HFF-Myc (cell line): ENCODE measurements at regions not wholly inside any gene's neighbourhood (a gene's known extent, or its start where the extent isn't known, plus 50 kb on each side); places are given as distances from the start of the nearest gene placed in this dataset.

Experiments
- DNase-seq: peaks from one replicate; pipeline ENCODE4 v3.0.0-alpha.2; 2011; ENCODE audit warnings: low read depth; ENCODE audit errors: extremely low read depth
- H3K4me3 ChIP-seq: replicated peaks from 2 replicates; pipeline ENCODE4 v1.5.1; 2011; ENCODE audit warnings: low read depth, mild to moderate bottlenecking, control low read depth, low read length
- CTCF ChIP-seq: IDR thresholded peaks from 2 replicates; pipeline ENCODE4 v1.5.1; 2012; ENCODE audit warnings: mild to moderate bottlenecking, low read depth, low read length, control low read depth; ENCODE audit errors: missing control alignments

GRCh38 chr1:224791362-224791941 lies 138.0 kb upstream of the DNAH14 start:
- no peak overlapping the region for H3K4me3 ChIP-seq
- no peak for DNase-seq
- TF ChIP-seq CTCF = no peak

GRCh38 chr1:224795591-224795990 lies 133.9 kb upstream of the DNAH14 start:
- no peak overlapping the region for H3K4me3 ChIP-seq
- DNase-seq = no peak
- TF ChIP-seq CTCF = no peak

GRCh38 chr1:224799083-224799482 lies 130.4 kb upstream of the DNAH14 start:
- DNase-seq = no peak
- H3K4me3 ChIP-seq = no peak overlapping the region
- TF ChIP-seq CTCF = no peak

GRCh38 chr1:224800486-224801119 lies 128.9 kb upstream of the DNAH14 start:
- DNase-seq = no peak
- no peak overlapping the region for H3K4me3 ChIP-seq
- TF ChIP-seq CTCF = no peak

GRCh38 chr1:224801844-224802490 lies 127.5 kb upstream of the DNAH14 start:
- TF ChIP-seq CTCF = no peak
- H3K4me3 ChIP-seq = no peak overlapping the region
- DNase-seq = no peak

- H3K4me3 ChIP-seq = no peak overlapping the region
- no peak for DNase-seq
- no peak for TF ChIP-seq CTCF
Measured at GRCh38 chr1:224802617-224803016, 126.9 kb upstream of the DNAH14 start.
